SK-N-SH treated with all-trans-retinoic acid at 6 μM for 48 hours (cell line): ENCODE measurements at regions not wholly inside any gene's neighbourhood (a gene's known extent, or its start where the extent isn't known, plus 50 kb on each side); places are given as distances from the start of the nearest gene placed in this dataset.

Experiments
- ATAC-seq: fragments of 200-7000 bp; cut with Tn5 transposase; 3 replicates; pipeline ENCODE4 v1.9.1; 2020; ENCODE audit warnings: mild to moderate bottlenecking, moderate library complexity
- ARNTL ChIP-seq: fragments of 450-650 bp; formaldehyde crosslinking; IDR thresholded peaks from 2 replicates; pipeline ENCODE4 v1.5.0; 2020; ENCODE audit warnings: low read depth, mild to moderate bottlenecking, moderate library complexity, borderline replicate concordance
- BACH2 ChIP-seq: fragments of 250-450 bp; sonication (Bioruptor Pico); IDR thresholded peaks from 2 replicates; pipeline ENCODE4 v1.9.0; 2021; ENCODE audit warnings: mild to moderate bottlenecking, borderline replicate concordance
- CREB5 ChIP-seq: fragments of 250-450 bp; sonication (Bioruptor Pico); IDR thresholded peaks from 2 replicates; pipeline ENCODE4 v1.5.1; 2020; ENCODE audit warnings: low read depth, mild to moderate bottlenecking, moderate library complexity
- CSDC2 ChIP-seq: fragments of 250-450 bp; sonication (Bioruptor Pico); IDR thresholded peaks from 2 replicates; pipeline ENCODE4 v1.5.0; 2020; ENCODE audit warnings: mild to moderate bottlenecking, moderate library complexity
- CSRNP3 ChIP-seq: fragments of 250-450 bp; sonication (Bioruptor Pico); IDR thresholded peaks from 2 replicates; pipeline ENCODE4 v1.5.1; 2021; ENCODE audit warnings: mild to moderate bottlenecking, moderate library complexity
- ESRRG ChIP-seq: fragments of 250-450 bp; sonication (Bioruptor Pico); IDR thresholded peaks from 2 replicates; pipeline ENCODE4 v1.6.1; 2021; ENCODE audit warnings: mild to moderate bottlenecking
- GLIS3 ChIP-seq: fragments of 250-450 bp; sonication (Bioruptor Pico); IDR thresholded peaks from 2 replicates; pipeline ENCODE4 v1.5.0; 2020; ENCODE audit warnings: mild to moderate bottlenecking, moderate library complexity
- ISL1 ChIP-seq: fragments of 250-450 bp; sonication (Bioruptor Pico); IDR thresholded peaks from 2 replicates; pipeline ENCODE4 v2.1.2; 2022; ENCODE audit warnings: mild to moderate bottlenecking, moderate library complexity
- OSR1 ChIP-seq: fragments of 250-450 bp; sonication (Bioruptor Pico); IDR thresholded peaks from 2 replicates; pipeline ENCODE4 v1.8.0; 2022; ENCODE audit warnings: moderate library complexity, mild to moderate bottlenecking, inconsistent platforms
- PATZ1 ChIP-seq: fragments of 250-450 bp; sonication (Bioruptor Pico); IDR thresholded peaks from 2 replicates; pipeline ENCODE4 v1.8.0; 2020; ENCODE audit warnings: mild to moderate bottlenecking, moderate library complexity, borderline replicate concordance
- POU6F1 ChIP-seq: fragments of 250-450 bp; sonication (Bioruptor Pico); IDR thresholded peaks from 2 replicates; pipeline ENCODE4 v1.8.0; 2021; ENCODE audit warnings: low read depth, mild to moderate bottlenecking, moderate library complexity, borderline replicate concordance
- PPARA ChIP-seq: fragments of 250-450 bp; sonication (Bioruptor Pico); IDR thresholded peaks from 2 replicates; pipeline ENCODE4 v1.5.0; 2020; ENCODE audit warnings: mild to moderate bottlenecking, borderline replicate concordance
- SNAI2 ChIP-seq: fragments of 250-450 bp; sonication (Bioruptor Pico); IDR thresholded peaks from 2 replicates; pipeline ENCODE4 v1.5.0; 2020; ENCODE audit warnings: mild to moderate bottlenecking, moderate library complexity
- TOX ChIP-seq: fragments of 250-450 bp; sonication (Bioruptor Pico); IDR thresholded peaks from 2 replicates; pipeline ENCODE4 v1.8.0; 2021; ENCODE audit warnings: mild to moderate bottlenecking, moderate library complexity, borderline replicate concordance
- ZC3H10 ChIP-seq: fragments of 250-450 bp; sonication (Bioruptor Pico); IDR thresholded peaks from 2 replicates; pipeline ENCODE4 v1.5.1; 2021; ENCODE audit warnings: mild to moderate bottlenecking, moderate library complexity
- ZFP3 ChIP-seq: fragments of 250-450 bp; sonication (Bioruptor Pico); IDR thresholded peaks from 2 replicates; pipeline ENCODE4 v1.5.0; 2020; ENCODE audit warnings: mild to moderate bottlenecking, moderate library complexity
- ZFP30 ChIP-seq: fragments of 450-650 bp; formaldehyde crosslinking; IDR thresholded peaks from 2 replicates; pipeline ENCODE4 v1.5.0; 2022; ENCODE audit warnings: mild to moderate bottlenecking, moderate library complexity
- ZNF565 ChIP-seq: fragments of 450-650 bp; formaldehyde crosslinking; conservative IDR thresholded peaks from 2 replicates; pipeline ENCODE4 v1.5.0; 2020; ENCODE audit warnings: low read depth, mild to moderate bottlenecking, moderate library complexity
- ZNF70 ChIP-seq: fragments of 450-650 bp; formaldehyde crosslinking; IDR thresholded peaks from 2 replicates; pipeline ENCODE4 v1.5.0; 2020; ENCODE audit warnings: mild to moderate bottlenecking, moderate library complexity
- ZNF8 ChIP-seq: fragments of 450-650 bp; formaldehyde crosslinking; IDR thresholded peaks from 2 replicates; pipeline ENCODE4 v1.5.0; 2020; ENCODE audit warnings: mild to moderate bottlenecking, moderate library complexity

GRCh38 chr20:23215344-23215995 is 129.3 kb upstream of the CD93 start (continued):
- no peak for TF ChIP-seq ZNF565 (CRISPR knock-in tag)
- no peak for TF ChIP-seq OSR1 (CRISPR knock-in tag)
- TF ChIP-seq CSRNP3 (CRISPR knock-in tag), result no peak
- TF ChIP-seq ZFP30, result no peak
- TF ChIP-seq, all 23 proteins: peak for 0

- ATAC-seq, result no peak
- no peak for TF ChIP-seq ZFP30
- TF ChIP-seq CSRNP3 (CRISPR knock-in tag), result no peak
- no peak for TF ChIP-seq ISL1
- no peak for TF ChIP-seq ZNF70 (CRISPR knock-in tag)
- no peak for TF ChIP-seq POU6F1 (CRISPR knock-in tag)
- no peak for TF ChIP-seq GLIS3 (CRISPR knock-in tag)
- TF ChIP-seq, all 23 proteins: peak for 0
Measured at GRCh38 chr20:23214903-23215302, 128.8 kb upstream of the CD93 start.

GRCh38 chr20:23212464-23212995 is 126.4 kb upstream of the CD93 start:
- TF ChIP-seq ARNTL (CRISPR knock-in tag), result no peak
- TF ChIP-seq PATZ1 (CRISPR knock-in tag), result no peak
- no peak for TF ChIP-seq CSDC2 (CRISPR knock-in tag)
- no peak for TF ChIP-seq SNAI2 (CRISPR knock-in tag)
- no peak for TF ChIP-seq ZFP30
- ATAC-seq, result no peak

GRCh38 chr20:23212011-23212410 is 125.9 kb upstream of the CD93 start:
- no peak for ATAC-seq
- TF ChIP-seq ZNF565 (CRISPR knock-in tag) (no peak), ARNTL (CRISPR knock-in tag) (no peak), BACH2 (CRISPR knock-in tag) (no peak)

GRCh38 chr20:23211164-23211563 is 125.0 kb upstream of the CD93 start:
- no peak for ATAC-seq
- TF ChIP-seq PPARA (CRISPR knock-in tag), result no peak
- TF ChIP-seq ZC3H10 (CRISPR knock-in tag), result no peak
- no peak for TF ChIP-seq GLIS3 (CRISPR knock-in tag)
- no peak for TF ChIP-seq ZNF8
- no peak for TF ChIP-seq ESRRG (CRISPR knock-in tag)
- TF ChIP-seq TOX (CRISPR knock-in tag), result no peak
- TF ChIP-seq PATZ1 (CRISPR knock-in tag), result no peak
- no peak for TF ChIP-seq ZFP3 (CRISPR knock-in tag)
- TF ChIP-seq CSDC2 (CRISPR knock-in tag), result no peak
- TF ChIP-seq OSR1 (CRISPR knock-in tag), result no peak
- TF ChIP-seq CREB5 (CRISPR knock-in tag), result no peak
